Panc1 (cell line): ENCODE measurements at regions not wholly inside any gene's neighbourhood (a gene's known extent, or its start where the extent isn't known, plus 50 kb on each side); places are given as distances from the start of the nearest gene placed in this dataset.

ENCODE experiments used
- CTCF ChIP-seq: fragments of 450-650 bp; IDR thresholded peaks from 2 replicates; pipeline ENCODE4 v1.5.1; 2017; ENCODE audit warnings: mild to moderate bottlenecking
- POLR2AphosphoS5 ChIP-seq: IDR thresholded peaks from 2 replicates; pipeline ENCODE4 v1.6.1; 2012; ENCODE audit warnings: mild to moderate bottlenecking, low read depth, low read length, moderate library complexity
- REST ChIP-seq, 2 experiments: IDR thresholded peaks; 2 replicates each; pipeline ENCODE4 v1.6.1; 2011 to 2012; ENCODE audit warnings: low read depth in 2 of 2, control low read depth in 1 of 2, low read length in 1 of 2, mild to moderate bottlenecking in 1 of 2, moderate library complexity in 1 of 2; ENCODE audit not compliant: insufficient read depth in 1 of 2
- SIN3A ChIP-seq: IDR thresholded peaks from 2 replicates; pipeline ENCODE4 v1.6.1; 2012; ENCODE audit warnings: low read depth, mild to moderate bottlenecking, low read length, moderate library complexity, borderline replicate concordance; ENCODE audit not compliant: insufficient read depth
- TCF7L2 ChIP-seq: IDR thresholded peaks from 2 replicates; pipeline ENCODE4 v1.6.1; 2011; ENCODE audit warnings: mild to moderate bottlenecking, low read depth, low read length, inconsistent platforms

- TF ChIP-seq CTCF: no peak
- no peak for TF ChIP-seq POLR2AphosphoS5
- TF ChIP-seq REST (IDR thresholded peaks at IDR 0.05; ENCODE audit: insufficient read depth in 1 of 2, low read depth in 2 of 2, low read length in 1 of 2): no peak
- TF ChIP-seq SIN3A: no peak
- no peak for TF ChIP-seq TCF7L2
Measured at GRCh38 chr12:90627180-90627896, 327.6 kb downstream of the CCER1 start.
